Neural crest cell (in vitro differentiated cells): ENCODE measurements at regions not wholly inside any gene's neighbourhood (a gene's known extent, or its start where the extent isn't known, plus 50 kb on each side); places are given as distances from the start of the nearest gene placed in this dataset.
A peak's percentile ranks its signal among the peaks of the same experiment; 100 is the strongest.

Source experiments
- DNase-seq: peaks from one replicate; pipeline ENCODE4 v3.0.0; 2021; ENCODE audit warnings: low read depth, mixed read lengths, low spot score
- H3K27ac Mint-ChIP-seq: one replicate; pipeline ENCODE4 v1.8.0; 2021; ENCODE audit warnings: mild to moderate bottlenecking, mixed read lengths; ENCODE audit not compliant: unreplicated experiment
- H3K27me3 Mint-ChIP-seq: 2 replicates; pipeline ENCODE4 v1.8.0; 2021; ENCODE audit warnings: low read depth, mild to moderate bottlenecking, mixed read lengths
- H3K36me3 Mint-ChIP-seq: 2 replicates; pipeline ENCODE4 v1.8.0; 2021; ENCODE audit warnings: low read depth, mild to moderate bottlenecking, mixed read lengths
- H3K4me1 Mint-ChIP-seq: 2 replicates; pipeline ENCODE4 v1.8.0; 2021; ENCODE audit warnings: mixed read lengths
- H3K4me3 Mint-ChIP-seq: one replicate; pipeline ENCODE4 v1.8.0; 2021; ENCODE audit warnings: mild to moderate bottlenecking, mixed read lengths
- H3K9me3 Mint-ChIP-seq: 2 replicates; pipeline ENCODE4 v1.8.0; 2021; ENCODE audit warnings: mixed read lengths
- CTCF ChIP-seq: fragments of 200-600 bp; sonication (generic); conservative IDR thresholded peaks from 2 replicates; pipeline ENCODE4 v1.5.0; 2021; ENCODE audit warnings: antibody characterized with exemption, mild to moderate bottlenecking

- peak; percentile 14 for TF ChIP-seq CTCF
- no peak overlapping the region for H3K4me3 Mint-ChIP-seq
- no peak for DNase-seq
- no peaks in the 10 kb centered on the region for H3K36me3 Mint-ChIP-seq
- no peaks in the 10 kb centered on the region for H3K9me3 Mint-ChIP-seq
- H3K27ac Mint-ChIP-seq, result no peak overlapping the region
- H3K4me1 Mint-ChIP-seq, result peaks cover 23% of the 10 kb centered on the region
- H3K27me3 Mint-ChIP-seq, result peaks cover 100% of the 10 kb centered on the region
These were observed 72.5 kb upstream of the POLG start for GRCh38 chr15:89406940-89407607.

- TF ChIP-seq CTCF, result no peak
- Mint-ChIP-seq H3K9me3 (no peaks in the 10 kb centered on the region), H3K36me3 (no peaks in the 10 kb centered on the region), H3K4me3 (no peak overlapping the region), H3K27me3 (peaks cover 100% of the 10 kb centered on the region), H3K27ac (no peak overlapping the region), H3K4me1 (peaks cover 18% of the 10 kb centered on the region)
- DNase-seq, result no peak
These were observed 71.8 kb upstream of the POLG start for GRCh38 chr15:89406218-89406939.

- Mint-ChIP-seq H3K36me3 (no peaks in the 10 kb centered on the region), H3K4me1 (peaks cover 18% of the 10 kb centered on the region)
- no peak for TF ChIP-seq CTCF
These were observed 70.9 kb upstream of the POLG start for GRCh38 chr15:89405494-89405893.

GRCh38 chr15:89404023-89404422 lies 69.4 kb upstream of the POLG start:
- Mint-ChIP-seq H3K36me3 (no peaks in the 10 kb centered on the region), H3K27ac (no peak overlapping the region), H3K9me3 (no peaks in the 10 kb centered on the region), H3K4me3 (no peak overlapping the region), H3K27me3 (peaks cover 99% of the 10 kb centered on the region), H3K4me1 (peaks cover 17% of the 10 kb centered on the region)
- no peak for TF ChIP-seq CTCF
- DNase-seq, result no peak

More at GRCh38 chr15:89405494-89405893, 70.9 kb upstream of the POLG start:
- Mint-ChIP-seq H3K27ac (no peak overlapping the region), H3K27me3 (peaks cover 100% of the 10 kb centered on the region), H3K4me3 (no peak overlapping the region), H3K9me3 (no peaks in the 10 kb centered on the region)
- no peak for DNase-seq

GRCh38 chr15:89402518-89402805 lies 67.8 kb upstream of the POLG start:
- no peaks in the 10 kb centered on the region for H3K9me3 Mint-ChIP-seq
- H3K27ac Mint-ChIP-seq, result no peak overlapping the region
- H3K4me1 Mint-ChIP-seq, result peaks cover 6% of the 10 kb centered on the region
- DNase-seq, result no peak
- no peak overlapping the region for H3K4me3 Mint-ChIP-seq
- peaks cover 99% of the 10 kb centered on the region for H3K27me3 Mint-ChIP-seq
- no peaks in the 10 kb centered on the region for H3K36me3 Mint-ChIP-seq
- no peak for TF ChIP-seq CTCF
